Breast epithelium (tissue), 3 donors: ENCODE measurements at regions not wholly inside any gene's neighbourhood (a gene's known extent, or its start where the extent isn't known, plus 50 kb on each side); places are given as distances from the start of the nearest gene placed in this dataset.

Experiments used
- CTCF ChIP-seq, 3 donors: fragments of 450-650 bp; IDR thresholded peaks; one replicate each; pipeline ENCODE4 v1.5.1; 2016 to 2017; ENCODE audit warnings: antibody characterized with exemption in 3 of 3, mild to moderate bottlenecking in 3 of 3, moderate library complexity in 3 of 3
- POLR2A ChIP-seq: fragments of 450-650 bp; IDR thresholded peaks from one replicate; pipeline ENCODE4 v1.6.1; 2016; ENCODE audit warnings: antibody characterized with exemption, mild to moderate bottlenecking, moderate library complexity
- POLR2AphosphoS5 ChIP-seq, 3 donors: sonication (generic); formaldehyde crosslinking; IDR thresholded peaks; one replicate each; pipeline ENCODE4 v1.6.1; 2017; ENCODE audit warnings: antibody characterized with exemption in 3 of 3

DNA sequence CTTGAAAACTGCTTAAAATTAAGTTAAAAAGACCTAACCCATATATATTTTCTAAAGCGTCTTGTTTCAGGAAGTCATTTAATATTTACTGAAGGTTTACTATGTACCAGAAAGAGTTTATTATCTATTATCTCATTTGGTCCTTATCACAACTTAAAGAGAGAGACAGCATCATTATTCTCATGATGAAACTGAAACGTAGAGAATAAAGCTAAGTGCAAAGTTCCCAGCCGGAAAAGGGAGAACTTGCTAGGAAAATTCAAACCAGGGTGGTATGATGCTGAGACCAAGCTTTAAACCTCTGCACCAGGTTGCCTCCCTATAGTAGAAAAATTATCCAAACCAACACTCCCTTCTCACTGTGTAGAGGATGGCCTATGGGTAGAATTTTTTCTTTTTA, 207.7 kb upstream of the BMPER start:
- no peak for TF ChIP-seq POLR2AphosphoS5 (IDR thresholded peaks at IDR 0.05)
- no peak for TF ChIP-seq CTCF (IDR thresholded peaks at IDR 0.05)
- TF ChIP-seq POLR2A, result no peak
